ENCODE measurements at regions not wholly inside any gene's neighbourhood (a gene's known extent, or its start where the extent isn't known, plus 50 kb on each side); places are given as distances from the start of the nearest gene placed in this dataset.

DNA sequence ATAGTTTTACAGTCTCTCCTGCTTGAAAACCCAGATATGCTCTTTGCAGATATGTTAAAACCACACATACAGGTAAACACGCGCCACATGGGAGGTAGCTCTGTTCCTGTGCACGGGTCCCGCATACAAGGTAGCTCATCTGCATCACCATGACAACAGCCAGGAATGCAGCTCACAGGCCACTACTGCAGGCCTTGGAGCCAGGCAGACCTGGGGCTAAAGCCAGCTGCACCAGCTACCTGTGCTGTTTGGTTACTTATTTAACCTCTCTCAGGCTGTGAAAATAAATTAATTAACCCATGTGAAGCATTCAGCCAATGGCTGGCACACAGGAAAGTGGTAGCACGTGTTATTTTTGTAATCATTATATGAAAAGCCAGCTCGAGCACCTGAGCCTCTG, 428.3 kb downstream of the TNS3 start:
- intact Hi-C loops (cut with DNase I; ENCODE audit: low total_unique reads): no loop called here
- WGBS, 2 donors: 73 to 75% methylated on average over 6 of the region's 6 CpGs
- H3K4me3 ChIP-seq (ENCODE audit: low read depth, poor library complexity, severe bottlenecking): no peak overlapping the region
- no peak for DNase-seq (ENCODE audit: low spot score in 2 of 2)
- TF ChIP-seq, protein P1, sequence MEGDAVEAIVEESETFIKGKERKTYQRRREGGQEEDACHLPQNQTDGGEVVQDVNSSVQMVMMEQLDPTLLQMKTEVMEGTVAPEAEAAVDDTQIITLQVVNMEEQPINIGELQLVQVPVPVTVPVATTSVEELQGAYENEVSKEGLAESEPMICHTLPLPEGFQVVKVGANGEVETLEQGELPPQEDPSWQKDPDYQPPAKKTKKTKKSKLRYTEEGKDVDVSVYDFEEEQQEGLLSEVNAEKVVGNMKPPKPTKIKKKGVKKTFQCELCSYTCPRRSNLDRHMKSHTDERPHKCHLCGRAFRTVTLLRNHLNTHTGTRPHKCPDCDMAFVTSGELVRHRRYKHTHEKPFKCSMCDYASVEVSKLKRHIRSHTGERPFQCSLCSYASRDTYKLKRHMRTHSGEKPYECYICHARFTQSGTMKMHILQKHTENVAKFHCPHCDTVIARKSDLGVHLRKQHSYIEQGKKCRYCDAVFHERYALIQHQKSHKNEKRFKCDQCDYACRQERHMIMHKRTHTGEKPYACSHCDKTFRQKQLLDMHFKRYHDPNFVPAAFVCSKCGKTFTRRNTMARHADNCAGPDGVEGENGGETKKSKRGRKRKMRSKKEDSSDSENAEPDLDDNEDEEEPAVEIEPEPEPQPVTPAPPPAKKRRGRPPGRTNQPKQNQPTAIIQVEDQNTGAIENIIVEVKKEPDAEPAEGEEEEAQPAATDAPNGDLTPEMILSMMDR (IDR thresholded peaks at IDR 0.05): no peak
- TF ChIP-seq POLR2A (IDR thresholded peaks at IDR 0.05): no peak

- intact Hi-C loops (cut with DNase I; ENCODE audit: low total_unique reads): no loop called here
- H3K4me3 ChIP-seq (ENCODE audit: low read depth, poor library complexity, severe bottlenecking): no peak overlapping the region
- 38 to 44% methylated on average over 5 of the region's 5 CpGs for WGBS, 2 donors
- peak in 1 of 2 donors; percentile 29 for DNase-seq (ENCODE audit: low spot score in 2 of 2)
- TF ChIP-seq, protein P1 (IDR thresholded peaks at IDR 0.05): no peak
These were observed 428.9 kb downstream of the TNS3 start for GRCh38 chr7:47153058-47153457.

- no peak for TF ChIP-seq POLR2A (IDR thresholded peaks at IDR 0.05)
- TF ChIP-seq, protein P1 (IDR thresholded peaks at IDR 0.05): no peak
- 91 to 95% methylated on average over 2 of the region's 2 CpGs for WGBS, 2 donors
- intact Hi-C loops (cut with DNase I; ENCODE audit: low total_unique reads): no loop called here
- DNase-seq (ENCODE audit: low spot score in 2 of 2): no peak
- H3K4me3 ChIP-seq (ENCODE audit: low read depth, poor library complexity, severe bottlenecking): no peak overlapping the region
These were observed 429.6 kb downstream of the TNS3 start for GRCh38 chr7:47152307-47152706.

DNA sequence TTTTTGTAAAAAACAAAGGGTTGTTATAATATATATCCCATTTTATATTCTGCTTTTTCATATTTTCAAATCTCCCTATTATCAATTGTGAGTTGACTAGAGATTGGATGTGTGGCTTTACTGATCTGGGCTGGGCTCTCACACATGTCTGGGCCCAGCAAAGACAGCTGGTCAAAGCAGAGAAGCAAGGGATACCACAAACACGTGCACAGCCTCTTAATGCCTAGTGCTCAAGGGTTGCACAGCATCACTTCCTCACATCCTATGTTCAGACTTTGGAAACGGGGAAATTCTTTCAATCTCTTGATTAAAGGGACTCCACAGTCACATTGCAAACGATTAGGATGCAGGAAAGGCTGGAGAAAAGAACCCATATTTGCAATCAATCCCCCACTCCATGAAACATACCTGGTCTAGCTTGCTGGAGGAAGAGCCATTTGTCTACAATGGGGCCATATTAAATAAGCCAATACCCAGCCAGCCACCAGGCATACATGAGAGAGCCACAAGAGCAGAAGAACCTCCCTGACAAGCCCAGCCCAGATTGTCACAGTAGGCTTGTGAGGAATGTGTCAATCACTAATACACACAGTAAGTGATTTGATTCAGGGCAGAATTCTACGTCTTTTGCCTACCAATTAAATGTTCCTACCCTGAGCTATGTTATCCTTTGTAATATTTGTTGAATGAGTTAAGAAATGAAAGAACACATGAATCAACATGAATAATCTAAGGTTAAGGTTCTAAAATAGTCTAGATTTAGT, 431.2 kb downstream of the TNS3 start:
- no peak for DNase-seq (ENCODE audit: low spot score in 2 of 2)
- 58 to 86% methylated on average over 4 of the region's 4 CpGs for WGBS, 2 donors
- no peak overlapping the region for H3K4me3 ChIP-seq (ENCODE audit: low read depth, poor library complexity, severe bottlenecking)
- TF ChIP-seq, protein P1 (IDR thresholded peaks at IDR 0.05): no peak
- no peak for TF ChIP-seq POLR2A (IDR thresholded peaks at IDR 0.05)
- intact Hi-C loops (cut with DNase I; ENCODE audit: low total_unique reads): no loop called here

- DNase-seq (ENCODE audit: low spot score in 2 of 2): no peak
- no peak overlapping the region for H3K4me3 ChIP-seq (ENCODE audit: low read depth, poor library complexity, severe bottlenecking)
- WGBS, 2 donors: 97 to 98% methylated on average over 4 of the region's 4 CpGs
- intact Hi-C loops (cut with DNase I; ENCODE audit: low total_unique reads): no loop called here
- TF ChIP-seq, protein P1 (IDR thresholded peaks at IDR 0.05): no peak
- TF ChIP-seq POLR2A (IDR thresholded peaks at IDR 0.05): no peak
These were observed 431.9 kb downstream of the TNS3 start for GRCh38 chr7:47149971-47150370.
